ENCODE measurements at regions not wholly inside any gene's neighbourhood (a gene's known extent, or its start where the extent isn't known, plus 50 kb on each side); places are given as distances from the start of the nearest gene placed in this dataset.

DNA sequence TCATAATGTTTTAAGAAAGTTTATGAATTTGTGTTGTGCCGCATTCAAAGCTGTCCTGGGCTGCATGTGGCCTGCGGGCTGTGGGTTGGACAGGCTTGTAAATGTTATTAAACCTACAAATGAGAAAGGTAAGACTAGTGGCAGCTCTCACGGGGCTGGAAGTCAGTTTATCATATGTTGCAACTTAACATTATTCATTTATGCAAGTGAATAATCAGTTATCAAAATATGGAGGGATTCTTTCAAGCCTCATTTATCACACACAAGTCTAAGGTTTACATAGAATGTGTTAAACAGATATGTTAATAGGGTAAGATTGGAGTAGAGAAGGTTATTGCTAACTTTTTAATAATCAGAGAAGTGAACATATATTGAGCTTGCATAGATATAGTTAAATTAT, 442.5 kb upstream of the RGS6 start:
- CTCF ChIA-PET (ENCODE audit: unreplicated experiment): no interaction called here

DNA sequence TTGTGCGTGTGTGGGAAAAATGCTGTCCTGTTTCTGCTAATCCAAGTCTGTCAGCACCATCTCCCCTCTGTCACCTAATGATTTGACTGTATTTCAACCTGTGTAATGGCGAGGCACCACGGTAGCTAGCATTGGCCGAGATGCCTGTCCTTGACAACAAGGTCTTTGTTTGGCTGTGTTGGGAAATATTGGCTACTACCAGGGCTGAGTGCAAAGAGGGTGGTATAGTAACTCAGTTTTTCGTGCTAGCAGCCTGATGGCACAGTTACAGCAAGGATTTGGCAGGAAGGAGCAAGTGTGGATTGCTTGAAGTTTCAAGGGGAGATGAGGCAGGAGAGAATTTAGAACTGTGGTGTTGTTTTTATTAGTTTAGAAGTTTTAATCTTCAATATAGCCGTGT, 440.3 kb upstream of the RGS6 start:
- no peak overlapping the region for H3K27ac ChIP-seq (ENCODE audit: low read depth, low read length, poor library complexity, severe bottlenecking)
- no peak for TF ChIP-seq EZH2phosphoT487 (IDR thresholded peaks at IDR 0.05; ENCODE audit: borderline replicate concordance, low read depth, low read length)
- TF ChIP-seq, protein P1, sequence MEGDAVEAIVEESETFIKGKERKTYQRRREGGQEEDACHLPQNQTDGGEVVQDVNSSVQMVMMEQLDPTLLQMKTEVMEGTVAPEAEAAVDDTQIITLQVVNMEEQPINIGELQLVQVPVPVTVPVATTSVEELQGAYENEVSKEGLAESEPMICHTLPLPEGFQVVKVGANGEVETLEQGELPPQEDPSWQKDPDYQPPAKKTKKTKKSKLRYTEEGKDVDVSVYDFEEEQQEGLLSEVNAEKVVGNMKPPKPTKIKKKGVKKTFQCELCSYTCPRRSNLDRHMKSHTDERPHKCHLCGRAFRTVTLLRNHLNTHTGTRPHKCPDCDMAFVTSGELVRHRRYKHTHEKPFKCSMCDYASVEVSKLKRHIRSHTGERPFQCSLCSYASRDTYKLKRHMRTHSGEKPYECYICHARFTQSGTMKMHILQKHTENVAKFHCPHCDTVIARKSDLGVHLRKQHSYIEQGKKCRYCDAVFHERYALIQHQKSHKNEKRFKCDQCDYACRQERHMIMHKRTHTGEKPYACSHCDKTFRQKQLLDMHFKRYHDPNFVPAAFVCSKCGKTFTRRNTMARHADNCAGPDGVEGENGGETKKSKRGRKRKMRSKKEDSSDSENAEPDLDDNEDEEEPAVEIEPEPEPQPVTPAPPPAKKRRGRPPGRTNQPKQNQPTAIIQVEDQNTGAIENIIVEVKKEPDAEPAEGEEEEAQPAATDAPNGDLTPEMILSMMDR (conservative IDR thresholded peaks at IDR 0.05; ENCODE audit: low read length): no peak
- H2AFZ ChIP-seq (ENCODE audit: low read length): no peak overlapping the region
- no peaks in the 10 kb centered on the region for H3K4me1 ChIP-seq (ENCODE audit: insufficient read depth, low read length, poor library complexity, severe bottlenecking)
- H3K9me2 ChIP-seq (ENCODE audit: insufficient read depth, low read length): no peaks in the 10 kb centered on the region
- H3K4me2 ChIP-seq (ENCODE audit: low read length): no peak overlapping the region
- no TSS peak for BruUV-seq (replicated peaks)
- intact Hi-C loops (cut with micrococcal nuclease; ENCODE audit: unreplicated experiment): no loop called here
- ChIA-PET POLR2A (interaction anchor here (0.5 to 1.2 kb wide), 2 partner anchors 16 to 287 kb away, joined by 4 to 6 read pairs; no protein-coding TSS in a partner anchor), CTCF (ENCODE audit: unreplicated experiment) (no interaction called here)
- peaks cover 18% of the 10 kb centered on the region; the same call in 1 of the 2 replicates for H3K79me2 ChIP-seq (ENCODE audit: insufficient read depth, low read depth, low read length)
- no peaks in the 10 kb centered on the region for H4K20me1 ChIP-seq (ENCODE audit: insufficient read depth, low read length)
- H3K36me3 ChIP-seq (ENCODE audit: insufficient read depth, low read length): no peaks in the 10 kb centered on the region
- no peak for DNase-seq (ENCODE audit: low spot score)
- H3K9me3 ChIP-seq (ENCODE audit: low read length): no peaks in the 10 kb centered on the region
- no peak overlapping the region for H3K4me3 ChIP-seq (ENCODE audit: low read depth, low read length, poor library complexity, severe bottlenecking)

More for the DNA sequence above, 442.5 kb upstream of the RGS6 start:
- no peaks in the 10 kb centered on the region for H3K9me2 ChIP-seq (ENCODE audit: insufficient read depth, low read length)
- no peak for DNase-seq (ENCODE audit: low spot score)
- no peak overlapping the region for H2AFZ ChIP-seq (ENCODE audit: low read length)
- H3K4me3 ChIP-seq (ENCODE audit: low read depth, low read length, poor library complexity, severe bottlenecking): no peak overlapping the region
- H3K79me2 ChIP-seq (ENCODE audit: insufficient read depth, low read depth, low read length): peaks cover 2% of the 10 kb centered on the region; the same call in 1 of the 2 replicates
- POLR2A ChIA-PET: no interaction called here
- intact Hi-C loops (cut with micrococcal nuclease; ENCODE audit: unreplicated experiment): no loop called here
- H3K4me2 ChIP-seq (ENCODE audit: low read length): no peak overlapping the region
- no TSS peak for BruUV-seq (replicated peaks)
- H3K27ac ChIP-seq (ENCODE audit: low read depth, low read length, poor library complexity, severe bottlenecking): no peak overlapping the region
- no peaks in the 10 kb centered on the region for H4K20me1 ChIP-seq (ENCODE audit: insufficient read depth, low read length)
- H3K9me3 ChIP-seq (ENCODE audit: low read length): no peaks in the 10 kb centered on the region
- H3K36me3 ChIP-seq (ENCODE audit: insufficient read depth, low read length): no peaks in the 10 kb centered on the region
- TF ChIP-seq, protein P1 (conservative IDR thresholded peaks at IDR 0.05; ENCODE audit: low read length): no peak
- no peak for TF ChIP-seq EZH2phosphoT487 (IDR thresholded peaks at IDR 0.05; ENCODE audit: borderline replicate concordance, low read depth, low read length)
- H3K4me1 ChIP-seq (ENCODE audit: insufficient read depth, low read length, poor library complexity, severe bottlenecking): no peaks in the 10 kb centered on the region

DNA sequence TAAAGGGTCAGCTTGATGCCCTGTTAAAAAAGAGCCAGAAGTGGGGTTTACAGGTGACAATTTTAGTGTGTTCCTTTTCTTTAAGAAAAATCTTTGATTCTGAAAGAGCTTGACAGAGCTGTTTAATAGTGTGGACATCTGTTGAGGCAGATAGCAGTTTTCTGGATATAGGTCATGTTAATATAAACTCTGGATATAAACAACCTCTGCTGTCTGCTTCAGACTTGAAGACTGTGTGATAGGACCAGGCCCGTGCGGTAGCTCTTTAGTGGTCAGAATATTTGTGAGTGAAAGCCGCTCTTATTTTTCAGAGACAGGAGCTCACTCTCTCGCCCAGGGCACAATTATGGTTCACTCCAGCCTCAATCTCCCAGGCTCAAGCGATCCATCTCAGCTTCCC, 439.9 kb upstream of the RGS6 start:
- POLR2A ChIA-PET: interaction anchor here (0.5 to 1.2 kb wide), 3 partner anchors 16 to 386 kb away, joined by 3 to 6 read pairs (median 4); no protein-coding TSS in a partner anchor

More for the DNA sequence above, 439.9 kb upstream of the RGS6 start:
- TF ChIP-seq EZH2phosphoT487 (IDR thresholded peaks at IDR 0.05; ENCODE audit: borderline replicate concordance, low read depth, low read length): no peak
- TF ChIP-seq, protein P1 (conservative IDR thresholded peaks at IDR 0.05; ENCODE audit: low read length): no peak
- Histone ChIP-seq H3K4me2 (ENCODE audit: low read length) (no peak overlapping the region), H3K79me2 (ENCODE audit: insufficient read depth, low read depth, low read length) (peaks cover 20% of the 10 kb centered on the region; the same call in 1 of the 2 replicates), H3K36me3 (ENCODE audit: insufficient read depth, low read length) (no peaks in the 10 kb centered on the region), H3K4me1 (ENCODE audit: insufficient read depth, low read length, poor library complexity, severe bottlenecking) (peaks cover 2% of the 10 kb centered on the region), H4K20me1 (ENCODE audit: insufficient read depth, low read length) (no peaks in the 10 kb centered on the region), H3K9me3 (ENCODE audit: low read length) (no peaks in the 10 kb centered on the region), H3K4me3 (ENCODE audit: low read depth, low read length, poor library complexity, severe bottlenecking) (no peak overlapping the region), H2AFZ (ENCODE audit: low read length) (no peak overlapping the region), H3K27ac (ENCODE audit: low read depth, low read length, poor library complexity, severe bottlenecking) (no peak overlapping the region), H3K9me2 (ENCODE audit: insufficient read depth, low read length) (no peaks in the 10 kb centered on the region)
- no peak for DNase-seq (ENCODE audit: low spot score)
- intact Hi-C loops (cut with micrococcal nuclease; ENCODE audit: unreplicated experiment): no loop called here
- CTCF ChIA-PET (ENCODE audit: unreplicated experiment): no interaction called here
- BruUV-seq (replicated peaks): no TSS peak
